ENCODE measurements at regions not wholly inside any gene's neighbourhood (a gene's known extent, or its start where the extent isn't known, plus 50 kb on each side); places are given as distances from the start of the nearest gene placed in this dataset.

DNA sequence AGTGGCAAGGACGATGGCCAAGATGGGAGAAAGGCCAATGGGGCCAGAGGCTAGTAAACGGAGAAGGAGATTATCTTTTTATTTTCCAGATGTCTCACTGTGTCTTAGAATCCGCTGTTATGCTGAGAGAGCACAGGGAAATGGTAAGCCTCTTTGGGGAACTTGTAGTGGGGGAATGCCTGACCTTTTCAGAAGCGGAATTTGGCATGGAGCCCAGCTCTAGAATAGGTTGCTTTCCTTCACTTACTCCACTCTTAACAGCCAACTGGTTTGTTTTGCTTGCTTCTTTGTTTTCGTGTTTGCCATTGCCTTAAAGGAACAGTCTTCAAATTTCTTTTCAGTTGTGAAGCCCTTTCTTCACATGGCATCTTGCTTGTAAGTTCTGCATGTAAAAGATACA lies 316.2 kb upstream of the THRB start:
- no peaks in the 10 kb centered on the region for H3K9me3 Mint-ChIP-seq
- no peak overlapping the region for H3K4me3 ChIP-seq
- ATAC-seq (no peak), DNase-seq (ENCODE audit: low spot score) (no peak)
- H2AFZ ChIP-seq: peak overlapping the region; percentile 85
- H3K4me1 ChIP-seq (ENCODE audit: insufficient read depth): peaks cover 14% of the 10 kb centered on the region
- TF ChIP-seq, protein P1, sequence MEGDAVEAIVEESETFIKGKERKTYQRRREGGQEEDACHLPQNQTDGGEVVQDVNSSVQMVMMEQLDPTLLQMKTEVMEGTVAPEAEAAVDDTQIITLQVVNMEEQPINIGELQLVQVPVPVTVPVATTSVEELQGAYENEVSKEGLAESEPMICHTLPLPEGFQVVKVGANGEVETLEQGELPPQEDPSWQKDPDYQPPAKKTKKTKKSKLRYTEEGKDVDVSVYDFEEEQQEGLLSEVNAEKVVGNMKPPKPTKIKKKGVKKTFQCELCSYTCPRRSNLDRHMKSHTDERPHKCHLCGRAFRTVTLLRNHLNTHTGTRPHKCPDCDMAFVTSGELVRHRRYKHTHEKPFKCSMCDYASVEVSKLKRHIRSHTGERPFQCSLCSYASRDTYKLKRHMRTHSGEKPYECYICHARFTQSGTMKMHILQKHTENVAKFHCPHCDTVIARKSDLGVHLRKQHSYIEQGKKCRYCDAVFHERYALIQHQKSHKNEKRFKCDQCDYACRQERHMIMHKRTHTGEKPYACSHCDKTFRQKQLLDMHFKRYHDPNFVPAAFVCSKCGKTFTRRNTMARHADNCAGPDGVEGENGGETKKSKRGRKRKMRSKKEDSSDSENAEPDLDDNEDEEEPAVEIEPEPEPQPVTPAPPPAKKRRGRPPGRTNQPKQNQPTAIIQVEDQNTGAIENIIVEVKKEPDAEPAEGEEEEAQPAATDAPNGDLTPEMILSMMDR (conservative IDR thresholded peaks at IDR 0.05; ENCODE audit: low read depth in 2 of 2): no peak
- no peak for TF ChIP-seq ZNF331 (CRISPR knock-in tag; IDR thresholded peaks at IDR 0.05; ENCODE audit: low read depth)
- no peak for TF ChIP-seq ZNF114 (CRISPR knock-in tag; IDR thresholded peaks at IDR 0.05)
- TF ChIP-seq JUNB (IDR thresholded peaks at IDR 0.05; ENCODE audit: unreplicated experiment): no peak
- TF ChIP-seq CREB1 (CRISPR knock-in tag; IDR thresholded peaks at IDR 0.05; ENCODE audit: low read depth): no peak
- no peak for TF ChIP-seq EZH2 (IDR thresholded peaks at IDR 0.05; ENCODE audit: low read depth, unreplicated experiment)
- TF ChIP-seq, protein P2, sequence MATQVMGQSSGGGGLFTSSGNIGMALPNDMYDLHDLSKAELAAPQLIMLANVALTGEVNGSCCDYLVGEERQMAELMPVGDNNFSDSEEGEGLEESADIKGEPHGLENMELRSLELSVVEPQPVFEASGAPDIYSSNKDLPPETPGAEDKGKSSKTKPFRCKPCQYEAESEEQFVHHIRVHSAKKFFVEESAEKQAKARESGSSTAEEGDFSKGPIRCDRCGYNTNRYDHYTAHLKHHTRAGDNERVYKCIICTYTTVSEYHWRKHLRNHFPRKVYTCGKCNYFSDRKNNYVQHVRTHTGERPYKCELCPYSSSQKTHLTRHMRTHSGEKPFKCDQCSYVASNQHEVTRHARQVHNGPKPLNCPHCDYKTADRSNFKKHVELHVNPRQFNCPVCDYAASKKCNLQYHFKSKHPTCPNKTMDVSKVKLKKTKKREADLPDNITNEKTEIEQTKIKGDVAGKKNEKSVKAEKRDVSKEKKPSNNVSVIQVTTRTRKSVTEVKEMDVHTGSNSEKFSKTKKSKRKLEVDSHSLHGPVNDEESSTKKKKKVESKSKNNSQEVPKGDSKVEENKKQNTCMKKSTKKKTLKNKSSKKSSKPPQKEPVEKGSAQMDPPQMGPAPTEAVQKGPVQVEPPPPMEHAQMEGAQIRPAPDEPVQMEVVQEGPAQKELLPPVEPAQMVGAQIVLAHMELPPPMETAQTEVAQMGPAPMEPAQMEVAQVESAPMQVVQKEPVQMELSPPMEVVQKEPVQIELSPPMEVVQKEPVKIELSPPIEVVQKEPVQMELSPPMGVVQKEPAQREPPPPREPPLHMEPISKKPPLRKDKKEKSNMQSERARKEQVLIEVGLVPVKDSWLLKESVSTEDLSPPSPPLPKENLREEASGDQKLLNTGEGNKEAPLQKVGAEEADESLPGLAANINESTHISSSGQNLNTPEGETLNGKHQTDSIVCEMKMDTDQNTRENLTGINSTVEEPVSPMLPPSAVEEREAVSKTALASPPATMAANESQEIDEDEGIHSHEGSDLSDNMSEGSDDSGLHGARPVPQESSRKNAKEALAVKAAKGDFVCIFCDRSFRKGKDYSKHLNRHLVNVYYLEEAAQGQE (IDR thresholded peaks at IDR 0.05; ENCODE audit: unreplicated experiment): no peak
- TF ChIP-seq NANOG (IDR thresholded peaks at IDR 0.05; ENCODE audit: borderline replicate concordance): no peak
- TF ChIP-seq STAT1 (IDR thresholded peaks at IDR 0.05; ENCODE audit: unreplicated experiment): no peak
- TF ChIP-seq, protein P3, sequence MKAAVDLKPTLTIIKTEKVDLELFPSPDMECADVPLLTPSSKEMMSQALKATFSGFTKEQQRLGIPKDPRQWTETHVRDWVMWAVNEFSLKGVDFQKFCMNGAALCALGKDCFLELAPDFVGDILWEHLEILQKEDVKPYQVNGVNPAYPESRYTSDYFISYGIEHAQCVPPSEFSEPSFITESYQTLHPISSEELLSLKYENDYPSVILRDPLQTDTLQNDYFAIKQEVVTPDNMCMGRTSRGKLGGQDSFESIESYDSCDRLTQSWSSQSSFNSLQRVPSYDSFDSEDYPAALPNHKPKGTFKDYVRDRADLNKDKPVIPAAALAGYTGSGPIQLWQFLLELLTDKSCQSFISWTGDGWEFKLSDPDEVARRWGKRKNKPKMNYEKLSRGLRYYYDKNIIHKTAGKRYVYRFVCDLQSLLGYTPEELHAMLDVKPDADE (IDR thresholded peaks at IDR 0.05): no peak
- TF ChIP-seq EZH2phosphoT487 (IDR thresholded peaks at IDR 0.05; ENCODE audit: unreplicated experiment): no peak
- no peak for TF ChIP-seq POLR2AphosphoS5 (IDR thresholded peaks at IDR 0.05; ENCODE audit: low read depth)
- TF ChIP-seq, protein P4, sequence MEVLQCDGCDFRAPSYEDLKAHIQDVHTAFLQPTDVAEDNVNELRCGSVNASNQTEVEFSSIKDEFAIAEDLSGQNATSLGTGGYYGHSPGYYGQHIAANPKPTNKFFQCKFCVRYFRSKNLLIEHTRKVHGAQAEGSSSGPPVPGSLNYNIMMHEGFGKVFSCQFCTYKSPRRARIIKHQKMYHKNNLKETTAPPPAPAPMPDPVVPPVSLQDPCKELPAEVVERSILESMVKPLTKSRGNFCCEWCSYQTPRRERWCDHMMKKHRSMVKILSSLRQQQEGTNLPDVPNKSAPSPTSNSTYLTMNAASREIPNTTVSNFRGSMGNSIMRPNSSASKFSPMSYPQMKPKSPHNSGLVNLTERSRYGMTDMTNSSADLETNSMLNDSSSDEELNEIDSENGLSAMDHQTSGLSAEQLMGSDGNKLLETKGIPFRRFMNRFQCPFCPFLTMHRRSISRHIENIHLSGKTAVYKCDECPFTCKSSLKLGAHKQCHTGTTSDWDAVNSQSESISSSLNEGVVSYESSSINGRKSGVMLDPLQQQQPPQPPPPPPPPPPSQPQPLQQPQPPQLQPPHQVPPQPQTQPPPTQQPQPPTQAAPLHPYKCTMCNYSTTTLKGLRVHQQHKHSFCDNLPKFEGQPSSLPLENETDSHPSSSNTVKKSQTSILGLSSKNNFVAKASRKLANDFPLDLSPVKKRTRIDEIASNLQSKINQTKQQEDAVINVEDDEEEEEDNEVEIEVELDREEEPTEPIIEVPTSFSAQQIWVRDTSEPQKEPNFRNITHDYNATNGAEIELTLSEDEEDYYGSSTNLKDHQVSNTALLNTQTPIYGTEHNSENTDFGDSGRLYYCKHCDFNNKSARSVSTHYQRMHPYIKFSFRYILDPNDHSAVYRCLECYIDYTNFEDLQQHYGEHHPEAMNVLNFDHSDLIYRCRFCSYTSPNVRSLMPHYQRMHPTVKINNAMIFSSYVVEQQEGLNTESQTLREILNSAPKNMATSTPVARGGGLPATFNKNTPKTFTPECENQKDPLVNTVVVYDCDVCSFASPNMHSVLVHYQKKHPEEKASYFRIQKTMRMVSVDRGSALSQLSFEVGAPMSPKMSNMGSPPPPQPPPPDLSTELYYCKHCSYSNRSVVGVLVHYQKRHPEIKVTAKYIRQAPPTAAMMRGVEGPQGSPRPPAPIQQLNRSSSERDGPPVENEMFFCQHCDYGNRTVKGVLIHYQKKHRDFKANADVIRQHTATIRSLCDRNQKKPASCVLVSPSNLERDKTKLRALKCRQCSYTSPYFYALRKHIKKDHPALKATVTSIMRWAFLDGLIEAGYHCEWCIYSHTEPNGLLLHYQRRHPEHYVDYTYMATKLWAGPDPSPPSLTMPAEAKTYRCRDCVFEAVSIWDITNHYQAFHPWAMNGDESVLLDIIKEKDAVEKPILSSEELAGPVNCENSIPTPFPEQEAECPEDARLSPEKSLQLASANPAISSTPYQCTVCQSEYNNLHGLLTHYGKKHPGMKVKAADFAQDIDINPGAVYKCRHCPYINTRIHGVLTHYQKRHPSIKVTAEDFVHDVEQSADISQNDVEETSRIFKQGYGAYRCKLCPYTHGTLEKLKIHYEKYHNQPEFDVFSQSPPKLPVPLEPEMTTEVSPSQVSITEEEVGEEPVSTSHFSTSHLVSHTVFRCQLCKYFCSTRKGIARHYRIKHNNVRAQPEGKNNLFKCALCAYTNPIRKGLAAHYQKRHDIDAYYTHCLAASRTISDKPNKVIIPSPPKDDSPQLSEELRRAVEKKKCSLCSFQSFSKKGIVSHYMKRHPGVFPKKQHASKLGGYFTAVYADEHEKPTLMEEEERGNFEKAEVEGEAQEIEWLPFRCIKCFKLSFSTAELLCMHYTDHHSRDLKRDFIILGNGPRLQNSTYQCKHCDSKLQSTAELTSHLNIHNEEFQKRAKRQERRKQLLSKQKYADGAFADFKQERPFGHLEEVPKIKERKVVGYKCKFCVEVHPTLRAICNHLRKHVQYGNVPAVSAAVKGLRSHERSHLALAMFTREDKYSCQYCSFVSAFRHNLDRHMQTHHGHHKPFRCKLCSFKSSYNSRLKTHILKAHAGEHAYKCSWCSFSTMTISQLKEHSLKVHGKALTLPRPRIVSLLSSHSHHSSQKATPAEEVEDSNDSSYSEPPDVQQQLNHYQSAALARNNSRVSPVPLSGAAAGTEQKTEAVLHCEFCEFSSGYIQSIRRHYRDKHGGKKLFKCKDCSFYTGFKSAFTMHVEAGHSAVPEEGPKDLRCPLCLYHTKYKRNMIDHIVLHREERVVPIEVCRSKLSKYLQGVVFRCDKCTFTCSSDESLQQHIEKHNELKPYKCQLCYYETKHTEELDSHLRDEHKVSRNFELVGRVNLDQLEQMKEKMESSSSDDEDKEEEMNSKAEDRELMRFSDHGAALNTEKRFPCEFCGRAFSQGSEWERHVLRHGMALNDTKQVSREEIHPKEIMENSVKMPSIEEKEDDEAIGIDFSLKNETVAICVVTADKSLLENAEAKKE (CRISPR knock-in tag; IDR thresholded peaks at IDR 0.05): no peak
- H3K27me3 ChIP-seq (ENCODE audit: insufficient read depth): no peaks in the 10 kb centered on the region
- no peaks in the 10 kb centered on the region for H3K79me2 ChIP-seq (replicated peaks; ENCODE audit: insufficient read depth)
- H3K27ac ChIP-seq (ENCODE audit: low read depth): no peak overlapping the region
- no peak overlapping the region for H3K27ac Mint-ChIP-seq
- H3K4me2 ChIP-seq: no peak overlapping the region
- H3F3A ChIP-seq (replicated peaks; ENCODE audit: low read depth): no peaks in the 10 kb centered on the region
- peaks cover 15% of the 10 kb centered on the region for H3K4me1 Mint-ChIP-seq
- H3K4me3 Mint-ChIP-seq: no peak overlapping the region
- no peaks in the 10 kb centered on the region for H3K36me3 ChIP-seq (ENCODE audit: insufficient read depth)
- no peaks in the 10 kb centered on the region for H4K20me1 ChIP-seq (replicated peaks; ENCODE audit: insufficient read depth)
- H3K27me3 Mint-ChIP-seq (ENCODE audit: insufficient read depth, low read depth, poor library complexity): no peaks in the 10 kb centered on the region
- 0 out of 2 replicates have a peak, but pooled peaks cover 3% of the 10 kb centered on the region for H3K9me2 ChIP-seq (ENCODE audit: insufficient read depth)
- H3K36me3 Mint-ChIP-seq (ENCODE audit: low read depth): no peaks in the 10 kb centered on the region
